GM12878 (cell line): ENCODE measurements at regions not wholly inside any gene's neighbourhood (a gene's known extent, or its start where the extent isn't known, plus 50 kb on each side); places are given as distances from the start of the nearest gene placed in this dataset.

Experiments used
- ATAC-seq: fragments of 200-7000 bp; cut with Tn5 transposase; 3 replicates; pipeline ENCODE4 v1.9.1; 2020; ENCODE audit warnings: mild to moderate bottlenecking, moderate library complexity
- BruUV-seq: library from RNA; stranded (reverse); fragments of 400-500 nt; replicated peaks from 2 replicates; lab custom pipeline; 2021; lab: Mats Ljungman, UMichigan
- CTCF ChIA-PET: fragments of 300-600 bp; sonication (Branson Sonifier 250); formaldehyde crosslinking; extraction: SDS; loops from one replicate; lab custom pipeline; 2021; ENCODE audit warnings: inconsistent platforms; lab: Yijun Ruan, JAX
- POLR2A ChIA-PET: fragments of 350-600 bp; formaldehyde crosslinking; extraction: SDS; loops from one replicate; lab custom pipeline; 2021; ENCODE audit warnings: inconsistent platforms; lab: Charles Lee
- RAD21 ChIA-PET: fragments of 300-600 bp; sonication (Branson Sonifier 250); formaldehyde crosslinking; loops from one replicate; lab custom pipeline; 2023; ENCODE audit warnings: antibody characterized with exemption; ENCODE audit not compliant: unreplicated experiment; lab: Charles Lee
- SMC1A ChIA-PET: fragments of 300-600 bp; sonication (Branson Sonifier 250); formaldehyde crosslinking; loops from one replicate; lab custom pipeline; 2023; ENCODE audit not compliant: unreplicated experiment, uncharacterized antibody; lab: Charles Lee
- DNase-seq: peaks from one replicate; pipeline ENCODE4 v3.0.0-alpha.2; 2011; ENCODE audit warnings: low read depth, low spot score
- FAIRE-seq: peaks from 3 replicates; lab custom pipeline; 2011; peaks lifted over from hg19 to GRCh38; lab: Jason Lieb, UNC
- H2AFZ ChIP-seq: 2 replicates; pipeline ENCODE4 v1.6.0; 2011; ENCODE audit warnings: low read depth, low read length, control low read depth; ENCODE audit not compliant: control insufficient read depth
- H3K27ac ChIP-seq: 2 replicates; pipeline ENCODE4 v1.5.1; 2011; ENCODE audit warnings: control low read depth; ENCODE audit not compliant: control insufficient read depth, insufficient read depth
- H3K27me3 ChIP-seq, 2 experiments: replicated peaks in 1 of 2; 2 replicates each; pipeline versions ENCODE4 v1.6.0 to v1.6.1; 2011; ENCODE audit warnings: low read length in 1 of 2; ENCODE audit not compliant: control insufficient read depth in 2 of 2, insufficient read depth in 2 of 2
- H3K36me3 ChIP-seq, 2 experiments: 2 replicates each; pipeline ENCODE4 v1.5.1; 2011; ENCODE audit warnings: low read length in 1 of 2; ENCODE audit not compliant: control insufficient read depth in 2 of 2, insufficient read depth in 2 of 2
- H3K4me1 ChIP-seq: 2 replicates; pipeline ENCODE4 v1.6.1; 2011; ENCODE audit warnings: mild to moderate bottlenecking, low read length, moderate library complexity, mixed read lengths; ENCODE audit not compliant: control insufficient read depth, insufficient read depth
- H3K4me2 ChIP-seq: 2 replicates; pipeline ENCODE4 v1.6.0; 2011; ENCODE audit warnings: control low read depth; ENCODE audit not compliant: control insufficient read depth, insufficient read depth
- H3K4me3 ChIP-seq: fragments of 200-600 bp; sonication (generic); 2 replicates; pipeline ENCODE4 v1.5.1; 2016
- H3K79me2 ChIP-seq: 2 replicates; pipeline ENCODE4 v1.6.0; 2011; ENCODE audit warnings: low read length; ENCODE audit not compliant: control insufficient read depth, insufficient read depth
- H3K9ac ChIP-seq: 2 replicates; pipeline ENCODE4 v1.8.0; 2011; ENCODE audit warnings: low read length, control low read depth, mixed read lengths; ENCODE audit not compliant: control insufficient read depth, insufficient read depth
- H3K9me3 ChIP-seq: replicated peaks from 3 replicates; pipeline ENCODE4 v1.5.1; 2011; ENCODE audit warnings: mild to moderate bottlenecking, low read length; ENCODE audit not compliant: control insufficient read depth, insufficient read depth
- H4K20me1 ChIP-seq: 2 replicates; pipeline ENCODE4 v1.6.0; 2011; ENCODE audit not compliant: control insufficient read depth, insufficient read depth
- ATF2 ChIP-seq: IDR thresholded peaks from 2 replicates; pipeline ENCODE4 v1.6.1; 2012; ENCODE audit warnings: low read length, inconsistent platforms
- BRCA1 ChIP-seq: IDR thresholded peaks from 2 replicates; pipeline ENCODE4 v1.6.1; 2011; ENCODE audit warnings: low read depth, low read length, improper control_type of control experiment
- CREM ChIP-seq: IDR thresholded peaks from 2 replicates; pipeline ENCODE4 v1.6.1; 2014; ENCODE audit warnings: antibody characterized with exemption, low read depth
- E4F1 ChIP-seq: fragments of 450-650 bp; IDR thresholded peaks from 2 replicates; pipeline ENCODE4 v1.6.1; 2018; ENCODE audit warnings: borderline replicate concordance, mild to moderate bottlenecking; ENCODE audit not compliant: partially characterized antibody
- KAT2A ChIP-seq: conservative IDR thresholded peaks from 2 replicates; pipeline ENCODE4 v1.6.1; 2011; ENCODE audit warnings: low read depth, low read length; ENCODE audit not compliant: control insufficient read depth
- MLLT1 ChIP-seq: fragments of 450-650 bp; IDR thresholded peaks from 2 replicates; pipeline ENCODE4 v1.6.1; 2016; ENCODE audit warnings: mild to moderate bottlenecking
- NFIC ChIP-seq: IDR thresholded peaks from 2 replicates; pipeline ENCODE4 v1.6.1; 2012; ENCODE audit warnings: low read depth, mild to moderate bottlenecking, inconsistent platforms, low read length, moderate library complexity
- NR2C1 ChIP-seq: fragments of 450-650 bp; IDR thresholded peaks from 2 replicates; pipeline ENCODE4 v1.6.1; 2017; ENCODE audit warnings: antibody characterized with exemption, mild to moderate bottlenecking, moderate library complexity
- POLR2AphosphoS5 ChIP-seq: IDR thresholded peaks from 2 replicates; pipeline ENCODE4 v1.6.1; 2011; ENCODE audit warnings: mild to moderate bottlenecking, low read length, inconsistent platforms
- RCOR1 ChIP-seq: conservative IDR thresholded peaks from 2 replicates; pipeline ENCODE4 v1.6.1; 2012; ENCODE audit warnings: low read depth, low read length, improper control_type of control experiment
- RELA ChIP-seq: fragments of 450-650 bp; IDR thresholded peaks from 2 replicates; pipeline ENCODE4 v1.8.0; 2014; ENCODE audit warnings: borderline replicate concordance; ENCODE audit not compliant: partially characterized antibody
- TCF7 ChIP-seq: IDR thresholded peaks from 2 replicates; pipeline ENCODE4 v1.6.1; 2014; ENCODE audit warnings: antibody characterized with exemption, borderline replicate concordance
- USF1 ChIP-seq: IDR thresholded peaks from 2 replicates; pipeline ENCODE4 v1.6.1; 2011; ENCODE audit warnings: borderline replicate concordance, low read depth, mild to moderate bottlenecking, moderate library complexity, mixed read lengths, low read length; ENCODE audit not compliant: insufficient read depth; ENCODE audit errors: extremely low read length
- WGBS: methylation state at CpG from one replicate; pipeline ENCODE4 v1.1.6; 2016; ENCODE audit warnings: low lambda C conversion rate; ENCODE audit not compliant: insufficient replicate concordance, insufficient coverage; ENCODE audit errors: missing lambda C conversion rate; 5-methylcytosine and 5-hydroxymethylcytosine counted together
- in situ Hi-C: fragments of 300-500 bp; cut with MboI; formaldehyde crosslinking; loops from 9 replicates; pipeline ENCODE4 v1.14.3; 2018; ENCODE audit warnings: mixed read lengths
- intact Hi-C: fragments of 100-400 bp; cut with micrococcal nuclease; formaldehyde crosslinking; loops from one replicate; pipeline ENCODE4 v1.14.2; 2022; ENCODE audit not compliant: unreplicated experiment

GRCh38 chr2:7523481-7524120, 606.4 kb downstream of the RNF144A start:
- TF ChIP-seq POLR2AphosphoS5 (no peak), NFIC (no peak), RELA (no peak), E4F1 (no peak), TCF7 (no peak), MLLT1 (no peak), ATF2 (no peak), BRCA1 (no peak), CREM (no peak), USF1 (no peak), RCOR1 (no peak), NR2C1 (no peak), KAT2A (no peak)
- TF ChIP-seq, all 136 proteins: peak for 0
- H3K4me2 ChIP-seq, result no peak overlapping the region
- ChIA-PET POLR2A (no interaction called here), CTCF (interaction anchor here (0.5 to 1.7 kb wide), 4 partner anchors 44 to 884 kb away, joined by 3 to 5 read pairs (median 4); no protein-coding TSS in a partner anchor), SMC1A (interaction anchor here (0.8 to 4.1 kb wide), 7 partner anchors 8 to 201 kb away, joined by 3 to 11 read pairs (median 4); no protein-coding TSS in a partner anchor), RAD21 (interaction anchor here (1.2 kb wide), 1 partner anchor 148 kb away, joined by 3 read pairs; no protein-coding TSS in a partner anchor)
- no peak overlapping the region for H3K4me3 ChIP-seq
- H3K36me3 ChIP-seq, result no peaks in the 10 kb centered on the region
- no peaks in the 10 kb centered on the region; the same call in 2 of the 3 replicates for H3K9me3 ChIP-seq
- BruUV-seq, result no TSS peak
- FAIRE-seq (no peak), DNase-seq (no peak), ATAC-seq (no peak)
- no peak overlapping the region for H3K9ac ChIP-seq
- WGBS, result 30% methylated on average over 12 of the region's 12 CpGs
- no peak overlapping the region for H2AFZ ChIP-seq
- no peaks in the 10 kb centered on the region for H3K4me1 ChIP-seq
- peaks cover 0 to 2% of the 10 kb centered on the region in 2 experiments; a peak in 1 of 4 replicates for H3K27me3 ChIP-seq
- H3K79me2 ChIP-seq, result no peaks in the 10 kb centered on the region
- intact Hi-C loops (no loop called here), in situ Hi-C loops (no loop called here)
- H3K27ac ChIP-seq, result no peak overlapping the region
- H4K20me1 ChIP-seq, result no peaks in the 10 kb centered on the region
